HepG2 (cell line): ENCODE measurements at regions not wholly inside any gene's neighbourhood (a gene's known extent, or its start where the extent isn't known, plus 50 kb on each side); places are given as distances from the start of the nearest gene placed in this dataset.

Experiments
- ATAC-seq: fragments of 200-7000 bp; cut with Tn5 transposase; 3 replicates; pipeline ENCODE4 v1.9.1; 2020; ENCODE audit warnings: mild to moderate bottlenecking, moderate library complexity
- BruUV-seq: library from RNA; stranded (reverse); fragments of 400-500 nt; replicated peaks from 2 replicates; lab custom pipeline; 2021; lab: Mats Ljungman, UMichigan
- CTCF ChIA-PET: fragments of 300-600 bp; formaldehyde crosslinking; extraction: SDS; loops from one replicate; lab custom pipeline; 2021; ENCODE audit warnings: low total read pairs, inconsistent platforms, low intra/inter-chr PET ratio; lab: Yijun Ruan, JAX
- POLR2A ChIA-PET: fragments of 350-600 bp; sonication (Branson Sonifier 250); formaldehyde crosslinking; loops from one replicate; lab custom pipeline; 2020; ENCODE audit warnings: antibody characterized with exemption, inconsistent platforms; lab: Yijun Ruan, JAX
- DNase-seq: peaks from one replicate; pipeline ENCODE4 v3.0.0-alpha.2; 2015; ENCODE audit warnings: low spot score
- FAIRE-seq: peaks from 3 replicates; lab custom pipeline; 2011; peaks lifted over from hg19 to GRCh38; lab: Jason Lieb, UNC
- H2AFZ ChIP-seq: one replicate; pipeline ENCODE4 v1.6.1; 2011; ENCODE audit warnings: low read length, inconsistent platforms
- H3K27ac ChIP-seq: fragments of 300-600 bp; 3 replicates; pipeline ENCODE4 v1.8.0; 2011; ENCODE audit warnings: mixed run types, mild to moderate bottlenecking, mixed read lengths, low read length, inconsistent platforms; ENCODE audit not compliant: insufficient read depth; ENCODE audit errors: extremely low read length
- H3K27me3 ChIP-seq, 2 experiments: fragments of 200-600 bp in 1 of 2; 2 replicates in 1 of 2; 3 replicates in 1 of 2; pipeline versions ENCODE4 v1.6.0 to v1.8.0; 2011; ENCODE audit warnings: low read length in 2 of 2, mild to moderate bottlenecking in 2 of 2, moderate library complexity in 2 of 2, inconsistent platforms in 1 of 2; ENCODE audit not compliant: insufficient read depth in 2 of 2, control insufficient read depth in 1 of 2
- H3K36me3 ChIP-seq, 2 experiments: fragments of 200-600 bp in 1 of 2; replicated peaks in 1 of 2; 2 replicates in 1 of 2; 3 replicates in 1 of 2; pipeline versions ENCODE4 v1.5.1 to v1.8.0; 2011; ENCODE audit warnings: low read length in 2 of 2, inconsistent platforms in 1 of 2; ENCODE audit not compliant: insufficient read depth in 2 of 2, control insufficient read depth in 1 of 2
- H3K4me1 ChIP-seq: 2 replicates; pipeline ENCODE4 v1.5.1; 2012; ENCODE audit warnings: low read length, inconsistent platforms; ENCODE audit not compliant: insufficient read depth
- H3K4me2 ChIP-seq: 2 replicates; pipeline ENCODE4 v1.6.0; 2011; ENCODE audit warnings: low read depth, low read length, inconsistent platforms
- H3K4me3 ChIP-seq, 3 experiments: fragments of 200-600 bp in 1 of 3; sonication (generic), shearing (Covaris generic) in 1 of 3; replicated peaks in 1 of 3; 2 replicates each; pipeline ENCODE4 v1.5.1; 2011 to 2016; ENCODE audit warnings: low read length in 3 of 3, inconsistent platforms in 2 of 3, low read depth in 2 of 3, mild to moderate bottlenecking in 2 of 3, control low read depth in 1 of 3, mixed read lengths in 1 of 3; ENCODE audit not compliant: insufficient read depth in 1 of 3
- H3K79me2 ChIP-seq: one replicate; pipeline ENCODE4 v1.6.1; 2011; ENCODE audit warnings: low read length, inconsistent platforms; ENCODE audit not compliant: insufficient read depth
- H3K9ac ChIP-seq: 2 replicates; pipeline ENCODE4 v1.6.0; 2011; ENCODE audit warnings: mild to moderate bottlenecking, low read depth, low read length, inconsistent platforms; ENCODE audit not compliant: insufficient read depth
- H3K9me3 ChIP-seq: 2 replicates; pipeline ENCODE4 v1.5.1; 2012; ENCODE audit warnings: mild to moderate bottlenecking, low read length
- H4K20me1 ChIP-seq: 2 replicates; pipeline ENCODE4 v1.6.0; 2011; ENCODE audit warnings: inconsistent platforms, mild to moderate bottlenecking, low read length, moderate library complexity; ENCODE audit not compliant: insufficient read depth
- KAT8 ChIP-seq: IDR thresholded peaks from 2 replicates; pipeline ENCODE4 v1.6.1; 2016; ENCODE audit warnings: missing genetic modification reagents, missing compliant biosample characterization
- MAFK ChIP-seq, 2 experiments: IDR thresholded peaks in 1 of 2; conservative IDR thresholded peaks in 1 of 2; 2 replicates each; pipeline ENCODE4 v1.6.1; 2011; ENCODE audit warnings: improper control_type of control experiment in 2 of 2, low read length in 2 of 2
- THAP11 ChIP-seq: IDR thresholded peaks from 2 replicates; pipeline ENCODE4 v1.6.1; 2016; ENCODE audit warnings: missing biosample characterization, missing genetic modification reagents
- WGBS: methylation state at CpG from one replicate; pipeline ENCODE4 v1.1.6; 2017; ENCODE audit warnings: low lambda C conversion rate; 5-methylcytosine and 5-hydroxymethylcytosine counted together
- in situ Hi-C: cut with HindIII; loops from 2 replicates; pipeline ENCODE4 v1.10.0; 2017; ENCODE audit warnings: low pct_unique_long_range_greater_than_20kb; ENCODE audit not compliant: extremely low pct_ligation_motif_present
- intact Hi-C: fragments of 100-400 bp; cut with micrococcal nuclease; formaldehyde crosslinking; loops from one replicate; pipeline ENCODE4 v1.10.0; 2022; ENCODE audit not compliant: unreplicated experiment

DNA sequence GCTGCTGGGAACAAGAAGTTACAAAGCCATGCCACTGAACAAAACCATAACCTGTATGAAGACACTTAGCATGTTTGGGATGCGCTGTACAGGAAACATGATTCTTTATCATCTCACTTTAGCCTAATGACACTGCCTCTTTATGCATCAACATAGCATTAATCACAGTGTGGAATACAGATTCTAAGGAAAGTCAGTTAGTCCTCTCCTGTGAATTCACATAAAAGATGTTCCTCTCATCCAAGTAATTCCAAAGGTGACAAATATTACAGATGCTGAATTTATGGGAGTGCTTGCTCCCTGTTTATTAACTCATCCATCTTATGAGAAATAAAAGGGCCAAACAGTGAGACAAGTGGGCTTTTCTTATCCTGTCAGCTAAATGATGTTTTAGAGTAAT, 1677.7 kb downstream of the EFNA5 start:
- ATAC-seq = no peak
- BruUV-seq = no TSS peak

DNA sequence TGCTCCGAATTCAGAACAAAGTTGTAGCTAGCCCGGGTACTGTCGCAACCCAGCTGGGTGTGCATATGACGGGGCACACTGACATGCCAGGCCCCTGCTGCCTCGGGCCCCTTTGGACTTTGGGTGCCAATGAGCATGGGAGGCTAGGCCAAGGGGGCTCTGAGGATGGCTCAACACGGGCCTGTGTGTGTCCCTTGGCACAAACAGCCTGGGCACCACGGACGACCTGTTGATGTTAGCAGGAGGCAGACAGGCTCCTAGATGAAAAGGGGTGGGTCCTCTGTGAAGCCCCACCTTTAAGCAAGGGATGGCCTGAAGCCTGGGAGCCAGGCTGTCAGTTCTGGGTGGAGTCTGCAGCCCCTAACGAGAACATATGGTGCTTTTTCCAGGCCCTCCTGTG, 1688.2 kb downstream of the EFNA5 start:
- no peaks in the 10 kb centered on the region for H4K20me1 ChIP-seq
- WGBS = 9% methylated on average over 5 of the region's 9 CpGs
- no peak for TF ChIP-seq KAT8 (CRISPR knock-in tag)
- no peak overlapping the region for H3K4me2 ChIP-seq
- no peak overlapping the region for H2AFZ ChIP-seq
- no peaks in the 10 kb centered on the region; a peak in 1 of 5 replicates for H3K27me3 ChIP-seq
- H3K9me3 ChIP-seq = no peaks in the 10 kb centered on the region
- intact Hi-C loops (no loop called here), in situ Hi-C loops (no loop called here)
- no peaks in the 10 kb centered on the region for H3K4me1 ChIP-seq
- no peak for FAIRE-seq
- ATAC-seq = no peak
- H3K9ac ChIP-seq = no peak overlapping the region
- ChIA-PET CTCF (no interaction called here), POLR2A (no interaction called here)
- BruUV-seq = no TSS peak
- DNase-seq = no peak
- no peaks in the 10 kb centered on the region for H3K36me3 ChIP-seq
- no peak overlapping the region for H3K27ac ChIP-seq
- no peak overlapping the region for H3K4me3 ChIP-seq
- no peaks in the 10 kb centered on the region for H3K79me2 ChIP-seq

More for the DNA sequence above, 1677.7 kb downstream of the EFNA5 start:
- no peaks in the 10 kb centered on the region for H3K27me3 ChIP-seq
- in situ Hi-C loops = no loop called here
- no peaks in the 10 kb centered on the region; the same call in 1 of the 2 replicates for H4K20me1 ChIP-seq
- 0% methylated on average over 1 of the region's 1 CpG for WGBS
- H3K4me3 ChIP-seq = no peak overlapping the region
- no peaks in the 10 kb centered on the region for H3K4me1 ChIP-seq
- H3K36me3 ChIP-seq = no peaks in the 10 kb centered on the region
- POLR2A ChIA-PET = no interaction called here
- H3K79me2 ChIP-seq = no peaks in the 10 kb centered on the region
- CTCF ChIA-PET = no interaction called here
- TF ChIP-seq MAFK (conservative IDR thresholded peaks at IDR 0.05 in 1 of 2, IDR thresholded peaks at IDR 0.05 in 1 of 2; ENCODE audit: low read length in 2 of 2) (no peak), THAP11 (CRISPR knock-in tag) (no peak)
- TF ChIP-seq, all 625 proteins: peak for 0
- Histone ChIP-seq H3K9ac (no peak overlapping the region), H3K9me3 (no peaks in the 10 kb centered on the region), H3K27ac (no peak overlapping the region), H3K4me2 (no peak overlapping the region), H2AFZ (no peak overlapping the region)
- no peak for FAIRE-seq
- intact Hi-C loops = no loop called here
- no peak for DNase-seq
